ENCODE measurements at regions not wholly inside any gene's neighbourhood (a gene's known extent, or its start where the extent isn't known, plus 50 kb on each side); places are given as distances from the start of the nearest gene placed in this dataset.
A peak's percentile ranks its signal among the peaks of the same experiment; 100 is the strongest.

GRCh38 chr3:59473636-59474035, 423.8 kb upstream of the CFAP20DC start:
- intact Hi-C loops (cut with micrococcal nuclease) = no loop called here
- DNase-seq (no peak), ATAC-seq (no peak)

- intact Hi-C loops (cut with micrococcal nuclease) = no loop called here
- ATAC-seq (no peak), DNase-seq (no peak)
Observed at GRCh38 chr3:59472541-59472940, 422.7 kb upstream of the CFAP20DC start.

- no peak for ATAC-seq
- intact Hi-C loops (cut with micrococcal nuclease) = no loop called here
- DNase-seq = no peak
Observed at GRCh38 chr3:59469948-59470723, 420.3 kb upstream of the CFAP20DC start.

GRCh38 chr3:59467476-59467875, 417.7 kb upstream of the CFAP20DC start:
- ATAC-seq (no peak), DNase-seq (no peak)
- intact Hi-C loops (cut with micrococcal nuclease) = no loop called here

- DNase-seq = no peak
- ATAC-seq = no peak
- intact Hi-C loops (cut with micrococcal nuclease) = no loop called here
Observed at GRCh38 chr3:59464187-59464586, 414.4 kb upstream of the CFAP20DC start.

GRCh38 chr3:59463253-59463652, 413.4 kb upstream of the CFAP20DC start:
- ATAC-seq (no peak), DNase-seq (no peak)
- intact Hi-C loops (cut with micrococcal nuclease) = no loop called here

- intact Hi-C loops (cut with micrococcal nuclease) = no loop called here
- no peak for DNase-seq
- no peak for ATAC-seq
Observed at GRCh38 chr3:59460068-59460467, 410.2 kb upstream of the CFAP20DC start.

- intact Hi-C loops (cut with micrococcal nuclease) = no loop called here
- DNase-seq (no peak), ATAC-seq (no peak)
Observed at GRCh38 chr3:59456852-59457485, 407.1 kb upstream of the CFAP20DC start.

GRCh38 chr3:59451800-59452746, 402.2 kb upstream of the CFAP20DC start:
- intact Hi-C loops (cut with micrococcal nuclease) = no loop called here
- no peak for DNase-seq
- ATAC-seq = no peak

- intact Hi-C loops (cut with micrococcal nuclease) = no loop called here
- DNase-seq (no peak), ATAC-seq (peak; percentile 84)
Observed at GRCh38 chr3:59450946-59451763, 401.3 kb upstream of the CFAP20DC start.

GRCh38 chr3:59450437-59450836, 400.6 kb upstream of the CFAP20DC start:
- intact Hi-C loops (cut with micrococcal nuclease) = no loop called here
- no peak for DNase-seq
- no peak for ATAC-seq

- ATAC-seq = no peak
- no peak for DNase-seq
- intact Hi-C loops (cut with micrococcal nuclease) = no loop called here
Observed at GRCh38 chr3:59446775-59447465, 397.1 kb upstream of the CFAP20DC start.

GRCh38 chr3:59444676-59445075, 394.9 kb upstream of the CFAP20DC start:
- peak; percentile 61 for ATAC-seq
- DNase-seq = no peak
- intact Hi-C loops (cut with micrococcal nuclease) = no loop called here

- DNase-seq (no peak), ATAC-seq (no peak)
- intact Hi-C loops (cut with micrococcal nuclease) = no loop called here
Observed at GRCh38 chr3:59444294-59444671, 394.5 kb upstream of the CFAP20DC start.

GRCh38 chr3:59443618-59444293, 393.9 kb upstream of the CFAP20DC start:
- ATAC-seq (no peak), DNase-seq (no peak)
- intact Hi-C loops (cut with micrococcal nuclease) = no loop called here

GRCh38 chr3:59442046-59442445, 392.2 kb upstream of the CFAP20DC start:
- ATAC-seq = no peak
- DNase-seq = no peak
- intact Hi-C loops (cut with micrococcal nuclease) = no loop called here

GRCh38 chr3:59440285-59441028, 390.6 kb upstream of the CFAP20DC start:
- no peak for DNase-seq
- ATAC-seq = no peak
- intact Hi-C loops (cut with micrococcal nuclease) = no loop called here

All from left ventricle myocardium superior (tissue), 1 donor.